ENCODE measurements at regions not wholly inside any gene's neighbourhood (a gene's known extent, or its start where the extent isn't known, plus 50 kb on each side); places are given as distances from the start of the nearest gene placed in this dataset.

- no peak for TF ChIP-seq CTCF (conservative IDR thresholded peaks at IDR 0.05; ENCODE audit: low read length)
- no peak for TF ChIP-seq EZH2phosphoT487 (IDR thresholded peaks at IDR 0.05; ENCODE audit: borderline replicate concordance, low read depth, low read length)
Measured at GRCh38 chr1:56248138-56248537, 331.2 kb downstream of the PLPP3 start.
